NCI-H748 (cell line): ENCODE measurements at regions not wholly inside any gene's neighbourhood (a gene's known extent, or its start where the extent isn't known, plus 50 kb on each side); places are given as distances from the start of the nearest gene placed in this dataset.
"Not testable (repeated sequence)": the region's sequence is repeated elsewhere in the genome, so short reads cannot be mapped to it uniquely, and the experiment has no call there.

Experiments
- DNase-seq: peaks from one replicate; lab custom pipeline; 2025; ENCODE audit not compliant: unreplicated experiment; lab: John Stamatoyannopoulos, UW

- DNase-seq: no peak
Measured at GRCh38 chr9:24897826-24898225, 352.1 kb upstream of the IZUMO3 start.

- no peak for DNase-seq
Measured at GRCh38 chr9:24881361-24881760, 335.7 kb upstream of the IZUMO3 start.

GRCh38 chr9:24879591-24879990 is 333.9 kb upstream of the IZUMO3 start:
- DNase-seq: no peak

- not testable (repeated sequence) for DNase-seq
Measured at GRCh38 chr9:24856601-24857000, 310.9 kb upstream of the IZUMO3 start.

- no peak for DNase-seq
Measured at GRCh38 chr9:24846248-24846912, 300.7 kb upstream of the IZUMO3 start.

GRCh38 chr9:24844217-24844616 is 298.5 kb upstream of the IZUMO3 start:
- DNase-seq: no peak

GRCh38 chr9:24841993-24842392 is 296.3 kb upstream of the IZUMO3 start:
- DNase-seq: no peak

- peak; percentile 7 for DNase-seq
Measured at GRCh38 chr9:24832307-24832706, 286.6 kb upstream of the IZUMO3 start.

- DNase-seq: no peak
Measured at GRCh38 chr9:24828687-24829086, 283.0 kb upstream of the IZUMO3 start.

- DNase-seq: no peak
Measured at GRCh38 chr9:24824607-24825006, 278.9 kb upstream of the IZUMO3 start.

GRCh38 chr9:24820196-24820595 is 274.5 kb upstream of the IZUMO3 start:
- no peak for DNase-seq

- no peak for DNase-seq
Measured at GRCh38 chr9:24817756-24818155, 272.1 kb upstream of the IZUMO3 start.

- DNase-seq: no peak
Measured at GRCh38 chr9:24816006-24816405, 270.3 kb upstream of the IZUMO3 start.

- DNase-seq: no peak
Measured at GRCh38 chr9:24801344-24801743, 255.6 kb upstream of the IZUMO3 start.

GRCh38 chr9:24793787-24794186 is 248.1 kb upstream of the IZUMO3 start:
- no peak for DNase-seq

GRCh38 chr9:24776226-24776625 is 230.5 kb upstream of the IZUMO3 start:
- DNase-seq: no peak

- DNase-seq: not testable (repeated sequence)
Measured at GRCh38 chr9:24774199-24774598, 228.5 kb upstream of the IZUMO3 start.

- DNase-seq: no peak
Measured at GRCh38 chr9:24766081-24766480, 220.4 kb upstream of the IZUMO3 start.

GRCh38 chr9:24765025-24765756 is 219.5 kb upstream of the IZUMO3 start:
- DNase-seq: no peak

- DNase-seq: no peak
Measured at GRCh38 chr9:24738421-24738961, 192.8 kb upstream of the IZUMO3 start.

GRCh38 chr9:24731754-24732153 is 186.1 kb upstream of the IZUMO3 start:
- DNase-seq: no peak

- DNase-seq: no peak
Measured at GRCh38 chr9:24721621-24722020, 175.9 kb upstream of the IZUMO3 start.
